Stomach (tissue), 4 donors: ENCODE measurements at regions not wholly inside any gene's neighbourhood (a gene's known extent, or its start where the extent isn't known, plus 50 kb on each side); places are given as distances from the start of the nearest gene placed in this dataset.

Experiments
- POLR2A ChIP-seq, 4 donors: fragments of 450-650 bp; IDR thresholded peaks; one replicate each; pipeline ENCODE4 v1.6.1; 2016; ENCODE audit warnings: antibody characterized with exemption in 4 of 4, control low read depth in 2 of 4, mild to moderate bottlenecking in 1 of 4, moderate library complexity in 1 of 4
- POLR2AphosphoS5 ChIP-seq, 3 donors: sonication (generic); formaldehyde crosslinking; IDR thresholded peaks; one replicate each; pipeline ENCODE4 v1.6.1; 2016; ENCODE audit warnings: antibody characterized with exemption in 3 of 3
- TF ChIP-seq, protein P1 (sequence below), 7 experiments: fragments of 450-650 bp in 4 of 7; fragments of 200-600 bp in 3 of 7; sonication (generic) in 3 of 7; IDR thresholded peaks; one replicate each; pipeline ENCODE4 v1.5.1; 2016 to 2019; ENCODE audit warnings: antibody characterized with exemption in 7 of 7, control low read depth in 2 of 7, mild to moderate bottlenecking in 1 of 7

DNA sequence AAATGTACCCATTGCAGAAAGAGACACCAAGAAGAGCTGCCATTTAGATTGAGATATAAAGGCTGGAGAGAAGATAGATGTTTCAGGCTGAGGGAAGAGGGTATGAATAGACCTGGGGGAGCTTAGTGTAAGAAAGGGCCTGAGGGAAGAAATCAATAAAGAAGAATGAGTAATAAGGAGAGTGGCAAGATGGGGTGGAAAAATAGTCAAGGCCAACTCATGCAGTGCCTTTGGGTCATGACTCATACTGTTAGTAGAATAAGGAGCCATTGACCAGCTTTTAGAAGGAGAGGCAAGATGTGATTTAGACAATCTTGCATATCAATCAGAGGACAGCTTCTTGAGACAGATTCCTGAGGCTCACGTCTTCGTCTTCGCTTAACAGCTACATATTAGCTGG is 287.5 kb downstream of the DUSP6 start:
- TF ChIP-seq, protein P1, sequence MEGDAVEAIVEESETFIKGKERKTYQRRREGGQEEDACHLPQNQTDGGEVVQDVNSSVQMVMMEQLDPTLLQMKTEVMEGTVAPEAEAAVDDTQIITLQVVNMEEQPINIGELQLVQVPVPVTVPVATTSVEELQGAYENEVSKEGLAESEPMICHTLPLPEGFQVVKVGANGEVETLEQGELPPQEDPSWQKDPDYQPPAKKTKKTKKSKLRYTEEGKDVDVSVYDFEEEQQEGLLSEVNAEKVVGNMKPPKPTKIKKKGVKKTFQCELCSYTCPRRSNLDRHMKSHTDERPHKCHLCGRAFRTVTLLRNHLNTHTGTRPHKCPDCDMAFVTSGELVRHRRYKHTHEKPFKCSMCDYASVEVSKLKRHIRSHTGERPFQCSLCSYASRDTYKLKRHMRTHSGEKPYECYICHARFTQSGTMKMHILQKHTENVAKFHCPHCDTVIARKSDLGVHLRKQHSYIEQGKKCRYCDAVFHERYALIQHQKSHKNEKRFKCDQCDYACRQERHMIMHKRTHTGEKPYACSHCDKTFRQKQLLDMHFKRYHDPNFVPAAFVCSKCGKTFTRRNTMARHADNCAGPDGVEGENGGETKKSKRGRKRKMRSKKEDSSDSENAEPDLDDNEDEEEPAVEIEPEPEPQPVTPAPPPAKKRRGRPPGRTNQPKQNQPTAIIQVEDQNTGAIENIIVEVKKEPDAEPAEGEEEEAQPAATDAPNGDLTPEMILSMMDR (IDR thresholded peaks at IDR 0.05), result no peak
- TF ChIP-seq POLR2A (IDR thresholded peaks at IDR 0.05) (no peak), POLR2AphosphoS5 (IDR thresholded peaks at IDR 0.05) (no peak)
